Peyer's patch (tissue), 4 donors: ENCODE measurements at regions not wholly inside any gene's neighbourhood (a gene's known extent, or its start where the extent isn't known, plus 50 kb on each side); places are given as distances from the start of the nearest gene placed in this dataset.

ENCODE experiments used
- POLR2A ChIP-seq, 2 donors: fragments of 450-650 bp; IDR thresholded peaks; one replicate each; pipeline ENCODE4 v1.5.1; 2017; ENCODE audit warnings: antibody characterized with exemption in 2 of 2, mild to moderate bottlenecking in 2 of 2, moderate library complexity in 2 of 2
- TF ChIP-seq, protein P1 (sequence below), 6 experiments: fragments of 450-650 bp in 4 of 6; fragments of 200-600 bp in 2 of 6; sonication (generic) in 1 of 6; IDR thresholded peaks; one replicate each; pipeline ENCODE4 v1.5.1; 2017 to 2019; ENCODE audit warnings: antibody characterized with exemption in 6 of 6, mild to moderate bottlenecking in 3 of 6, moderate library complexity in 1 of 6

DNA sequence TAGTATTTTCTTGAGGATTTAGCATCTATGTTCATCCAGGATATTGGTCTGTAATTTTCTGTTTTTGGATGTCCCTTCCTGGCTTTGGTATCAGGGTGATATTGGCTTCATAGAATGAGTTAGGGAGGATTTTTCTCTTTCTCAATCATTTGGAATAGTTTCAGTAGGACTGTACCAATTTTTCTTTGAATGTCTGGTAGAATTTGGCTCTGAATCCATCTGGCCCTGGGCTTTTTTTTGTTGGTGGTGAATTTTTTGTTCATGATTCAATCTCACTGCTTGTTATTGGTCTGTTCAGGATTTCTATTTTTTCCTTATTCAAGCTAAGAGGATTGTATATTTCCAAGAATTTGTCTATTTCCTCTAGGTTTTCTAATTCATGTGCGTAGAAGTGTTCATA, 192.7 kb downstream of the KIF20B start:
- TF ChIP-seq, protein P1, sequence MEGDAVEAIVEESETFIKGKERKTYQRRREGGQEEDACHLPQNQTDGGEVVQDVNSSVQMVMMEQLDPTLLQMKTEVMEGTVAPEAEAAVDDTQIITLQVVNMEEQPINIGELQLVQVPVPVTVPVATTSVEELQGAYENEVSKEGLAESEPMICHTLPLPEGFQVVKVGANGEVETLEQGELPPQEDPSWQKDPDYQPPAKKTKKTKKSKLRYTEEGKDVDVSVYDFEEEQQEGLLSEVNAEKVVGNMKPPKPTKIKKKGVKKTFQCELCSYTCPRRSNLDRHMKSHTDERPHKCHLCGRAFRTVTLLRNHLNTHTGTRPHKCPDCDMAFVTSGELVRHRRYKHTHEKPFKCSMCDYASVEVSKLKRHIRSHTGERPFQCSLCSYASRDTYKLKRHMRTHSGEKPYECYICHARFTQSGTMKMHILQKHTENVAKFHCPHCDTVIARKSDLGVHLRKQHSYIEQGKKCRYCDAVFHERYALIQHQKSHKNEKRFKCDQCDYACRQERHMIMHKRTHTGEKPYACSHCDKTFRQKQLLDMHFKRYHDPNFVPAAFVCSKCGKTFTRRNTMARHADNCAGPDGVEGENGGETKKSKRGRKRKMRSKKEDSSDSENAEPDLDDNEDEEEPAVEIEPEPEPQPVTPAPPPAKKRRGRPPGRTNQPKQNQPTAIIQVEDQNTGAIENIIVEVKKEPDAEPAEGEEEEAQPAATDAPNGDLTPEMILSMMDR (IDR thresholded peaks at IDR 0.05) = no peak
- no peak for TF ChIP-seq POLR2A (IDR thresholded peaks at IDR 0.05)
